ENCODE measurements at regions not wholly inside any gene's neighbourhood (a gene's known extent, or its start where the extent isn't known, plus 50 kb on each side); places are given as distances from the start of the nearest gene placed in this dataset.
"Not testable (repeated sequence)": the region's sequence is repeated elsewhere in the genome, so short reads cannot be mapped to it uniquely, and the experiment has no call there.

GRCh38 chr6:78676069-78677007, 191.0 kb upstream of the IRAK1BP1 start:
- DNase-seq, result not testable (repeated sequence)

- no peak for DNase-seq
These were observed 178.7 kb upstream of the IRAK1BP1 start for GRCh38 chr6:78688668-78689067.

- no peak for DNase-seq
These were observed 173.5 kb upstream of the IRAK1BP1 start for GRCh38 chr6:78693835-78694234.

GRCh38 chr6:78694628-78695027, 172.7 kb upstream of the IRAK1BP1 start:
- DNase-seq, result not testable (repeated sequence)

- DNase-seq, result no peak
These were observed 166.4 kb upstream of the IRAK1BP1 start for GRCh38 chr6:78700991-78701390.

GRCh38 chr6:78701407-78701806, 165.9 kb upstream of the IRAK1BP1 start:
- no peak for DNase-seq

- no peak for DNase-seq
These were observed 158.3 kb upstream of the IRAK1BP1 start for GRCh38 chr6:78709021-78709420.

GRCh38 chr6:78713564-78713963, 153.8 kb upstream of the IRAK1BP1 start:
- DNase-seq, result no peak

- DNase-seq, result no peak
These were observed 123.2 kb upstream of the IRAK1BP1 start for GRCh38 chr6:78744144-78744543.

GRCh38 chr6:78746457-78746856, 120.9 kb upstream of the IRAK1BP1 start:
- DNase-seq, result no peak

GRCh38 chr6:78749326-78749725, 118.0 kb upstream of the IRAK1BP1 start:
- DNase-seq, result no peak

- DNase-seq, result not testable (repeated sequence)
These were observed 109.0 kb upstream of the IRAK1BP1 start for GRCh38 chr6:78758297-78758798.

GRCh38 chr6:78768271-78768670, 99.1 kb upstream of the IRAK1BP1 start:
- DNase-seq, result no peak

- DNase-seq, result no peak
These were observed 96.6 kb upstream of the IRAK1BP1 start for GRCh38 chr6:78770765-78771164.

- DNase-seq, result no peak
These were observed 95.8 kb upstream of the IRAK1BP1 start for GRCh38 chr6:78771586-78771985.

GRCh38 chr6:78781001-78781400, 86.3 kb upstream of the IRAK1BP1 start:
- DNase-seq, result no peak

- not testable (repeated sequence) for DNase-seq
These were observed 84.0 kb upstream of the IRAK1BP1 start for GRCh38 chr6:78783366-78783765.

- DNase-seq, result no peak
These were observed 70.1 kb upstream of the IRAK1BP1 start for GRCh38 chr6:78797270-78797669.

- no peak for DNase-seq
These were observed 67.7 kb upstream of the IRAK1BP1 start for GRCh38 chr6:78799682-78800081.

GRCh38 chr6:78806792-78807191, 60.6 kb upstream of the IRAK1BP1 start:
- DNase-seq, result not testable (repeated sequence)

- not testable (repeated sequence) for DNase-seq
These were observed 59.5 kb upstream of the IRAK1BP1 start for GRCh38 chr6:78807655-78808355.

- no peak for DNase-seq
These were observed 58.9 kb upstream of the IRAK1BP1 start for GRCh38 chr6:78808356-78808891.

- no peak for DNase-seq
These were observed 58.4 kb upstream of the IRAK1BP1 start for GRCh38 chr6:78808933-78809332.
